Spleen (tissue), 11 donors: ENCODE measurements at regions not wholly inside any gene's neighbourhood (a gene's known extent, or its start where the extent isn't known, plus 50 kb on each side); places are given as distances from the start of the nearest gene placed in this dataset.

Source experiments
- DNase-seq: peaks from one replicate; pipeline ENCODE4 v3.0.0-alpha.2; 2020
- H3K27ac ChIP-seq, 8 donors: fragments of 200-600 bp; sonication (generic) in 7 of 8; 1 replicate in 4 of 8; 2 replicates in 4 of 8; pipeline versions ENCODE4 v1.5.0 to v1.8.0; 2016 to 2021; ENCODE audit warnings: inconsistent platforms in 4 of 8, mild to moderate bottlenecking in 4 of 8, moderate library complexity in 1 of 8
- H3K27me3 ChIP-seq, 7 donors: fragments of 200-600 bp; sonication (generic) in 6 of 7; replicated peaks in 1 of 7; 1 replicate in 4 of 7; 2 replicates in 3 of 7; pipeline versions ENCODE4 v1.5.0 to v1.8.0; 2016 to 2021; ENCODE audit warnings: inconsistent platforms in 3 of 7, mild to moderate bottlenecking in 1 of 7
- H3K36me3 ChIP-seq, 6 donors: fragments of 200-600 bp; sonication (generic) in 5 of 6; 1 replicate in 4 of 6; 2 replicates in 2 of 6; pipeline versions ENCODE4 v1.5.0 to v1.8.0; 2016 to 2021; ENCODE audit warnings: inconsistent platforms in 2 of 6
- H3K4me1 ChIP-seq, 6 donors: fragments of 200-600 bp; sonication (generic) in 5 of 6; 1 replicate in 3 of 6; 2 replicates in 3 of 6; pipeline versions ENCODE4 v1.5.0 to v1.8.0; 2016 to 2021; ENCODE audit warnings: inconsistent platforms in 3 of 6
- H3K4me3 ChIP-seq, 8 donors: fragments of 200-600 bp; sonication (generic) in 7 of 8; 1 replicate in 4 of 8; 2 replicates in 4 of 8; pipeline versions ENCODE4 v1.5.0 to v1.8.0; 2016 to 2021; ENCODE audit warnings: inconsistent platforms in 4 of 8, mild to moderate bottlenecking in 4 of 8, moderate library complexity in 2 of 8
- H3K9me3 ChIP-seq, 8 donors: fragments of 200-600 bp; sonication (generic) in 7 of 8; 1 replicate in 4 of 8; 2 replicates in 4 of 8; pipeline versions ENCODE4 v1.5.0 to v1.8.0; 2016 to 2021; ENCODE audit warnings: inconsistent platforms in 4 of 8
- POLR2A ChIP-seq, 3 donors: fragments of 450-650 bp; IDR thresholded peaks; one replicate each; pipeline ENCODE4 v1.5.1; 2017; ENCODE audit warnings: antibody characterized with exemption in 3 of 3, mild to moderate bottlenecking in 1 of 3
- POLR2AphosphoS5 ChIP-seq, 3 donors: sonication (generic); formaldehyde crosslinking; IDR thresholded peaks; one replicate each; pipeline ENCODE4 v1.5.1; 2017; ENCODE audit warnings: antibody characterized with exemption in 3 of 3
- WGBS, 5 donors: extraction: QIAGEN DNeasy Blood & Tissue Kit in 3 of 5; methylation state at CpG; one replicate each; pipeline versions ENCODE4 v1.1.5 to v1.1.7; 2013 to 2018; 5-methylcytosine and 5-hydroxymethylcytosine counted together
- intact Hi-C: fragments of 100-400 bp; cut with DNase I; formaldehyde crosslinking; loops from one replicate; pipeline ENCODE4 v1.15.0; 2023; ENCODE audit warnings: low total_unique reads
- TF ChIP-seq, protein P1 (sequence below), 11 experiments: fragments of 200-600 bp in 7 of 11; fragments of 450-650 bp in 4 of 11; sonication (generic) in 4 of 11; IDR thresholded peaks in 8 of 11; conservative IDR thresholded peaks in 3 of 11; 1 replicate in 7 of 11; 2 replicates in 4 of 11; pipeline versions ENCODE4 v1.4.0 to v1.8.0; 2016 to 2021; ENCODE audit warnings: antibody characterized with exemption in 11 of 11, inconsistent platforms in 4 of 11, mild to moderate bottlenecking in 1 of 11
- donor health status: healthy with polysubstance abuse.
- donor health status: DM: no; HTN: no; CAD: no; lungs with moderate emphysema.
- donor health status: DM: no; HTN: no; CAD: no.
- donor health status: Bipolar disorder and iron deficiency.
- donor health status: healthy.
- donor health status: DM: no; HTN: no; CAD: no.
- donor health status: DM: yes; HTN: yes; CAD: no.

DNA sequence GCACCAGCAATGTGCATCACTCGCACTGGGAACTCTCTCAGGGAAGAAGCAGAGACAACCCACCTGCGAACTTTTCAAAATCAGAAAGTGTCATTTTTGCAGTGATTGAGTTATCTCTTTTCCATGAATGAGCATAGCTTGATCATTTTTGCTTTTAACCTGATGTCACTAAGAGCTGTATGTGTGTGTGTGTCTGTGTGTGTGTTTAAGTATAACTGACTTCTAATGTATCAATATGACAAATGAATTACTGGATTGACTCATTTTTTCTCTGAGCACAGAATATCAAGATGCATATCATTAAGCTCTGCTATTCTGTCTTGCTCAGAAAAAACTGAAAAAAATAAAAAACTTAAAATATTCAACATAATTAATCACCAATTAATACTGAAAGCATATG is 548.9 kb upstream of the MARCKS start:
- 68 to 97% (median 85%) methylated on average over 2 of the region's 2 CpGs for WGBS, 5 donors
- no peaks in the 10 kb centered on the region for H3K36me3 ChIP-seq
- DNase-seq, result no peak
- peaks cover 0 to 5% (median 0%) of the 10 kb centered on the region in 6 donors for H3K4me1 ChIP-seq
- intact Hi-C loops, result loop anchor here (10.0 kb wide), 1 partner anchor 557 kb away; no protein-coding TSS in a partner anchor
- no peaks in the 10 kb centered on the region for H3K9me3 ChIP-seq
- H3K4me3 ChIP-seq, result no peak overlapping the region
- no peaks in the 10 kb centered on the region for H3K27me3 ChIP-seq
- H3K27ac ChIP-seq, result no peak overlapping the region
- TF ChIP-seq POLR2A (IDR thresholded peaks at IDR 0.05), result no peak
- no peak for TF ChIP-seq POLR2AphosphoS5 (IDR thresholded peaks at IDR 0.05)
- TF ChIP-seq, protein P1, sequence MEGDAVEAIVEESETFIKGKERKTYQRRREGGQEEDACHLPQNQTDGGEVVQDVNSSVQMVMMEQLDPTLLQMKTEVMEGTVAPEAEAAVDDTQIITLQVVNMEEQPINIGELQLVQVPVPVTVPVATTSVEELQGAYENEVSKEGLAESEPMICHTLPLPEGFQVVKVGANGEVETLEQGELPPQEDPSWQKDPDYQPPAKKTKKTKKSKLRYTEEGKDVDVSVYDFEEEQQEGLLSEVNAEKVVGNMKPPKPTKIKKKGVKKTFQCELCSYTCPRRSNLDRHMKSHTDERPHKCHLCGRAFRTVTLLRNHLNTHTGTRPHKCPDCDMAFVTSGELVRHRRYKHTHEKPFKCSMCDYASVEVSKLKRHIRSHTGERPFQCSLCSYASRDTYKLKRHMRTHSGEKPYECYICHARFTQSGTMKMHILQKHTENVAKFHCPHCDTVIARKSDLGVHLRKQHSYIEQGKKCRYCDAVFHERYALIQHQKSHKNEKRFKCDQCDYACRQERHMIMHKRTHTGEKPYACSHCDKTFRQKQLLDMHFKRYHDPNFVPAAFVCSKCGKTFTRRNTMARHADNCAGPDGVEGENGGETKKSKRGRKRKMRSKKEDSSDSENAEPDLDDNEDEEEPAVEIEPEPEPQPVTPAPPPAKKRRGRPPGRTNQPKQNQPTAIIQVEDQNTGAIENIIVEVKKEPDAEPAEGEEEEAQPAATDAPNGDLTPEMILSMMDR (IDR thresholded peaks at IDR 0.05 in 8 of 11, conservative IDR thresholded peaks at IDR 0.05 in 3 of 11), result no peak

DNA sequence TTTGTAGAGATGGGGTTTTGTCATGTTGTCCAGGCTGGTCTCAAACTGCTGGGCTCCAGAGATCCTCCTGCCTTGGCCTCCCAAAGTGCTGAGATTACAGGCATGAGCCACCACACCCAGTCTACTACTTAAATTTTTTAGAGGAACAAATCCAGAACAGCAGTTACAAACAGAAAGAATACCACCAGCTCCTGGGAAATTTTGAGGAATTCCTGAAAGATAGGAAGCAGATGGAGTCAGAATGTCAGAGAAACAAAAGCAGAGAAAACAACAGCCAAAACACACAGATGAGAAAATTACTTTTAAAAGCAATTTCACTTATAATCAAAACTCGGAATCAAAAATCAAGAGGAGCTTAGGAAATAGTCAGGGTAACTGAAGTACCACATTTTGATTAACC is 543.3 kb upstream of the MARCKS start:
- WGBS, 5 donors, result 90 to 100% (median 97%) methylated on average over 1 of the region's 1 CpG
- H3K36me3 ChIP-seq, result no peaks in the 10 kb centered on the region
- H3K4me1 ChIP-seq, result no peaks in the 10 kb centered on the region
- no peak overlapping the region for H3K27ac ChIP-seq
- intact Hi-C loops, result no loop called here
- TF ChIP-seq, protein P1 (IDR thresholded peaks at IDR 0.05 in 8 of 11, conservative IDR thresholded peaks at IDR 0.05 in 3 of 11), result no peak
- TF ChIP-seq POLR2AphosphoS5 (IDR thresholded peaks at IDR 0.05) (no peak), POLR2A (IDR thresholded peaks at IDR 0.05) (no peak)
- no peaks in the 10 kb centered on the region for H3K9me3 ChIP-seq
- H3K27me3 ChIP-seq, result no peaks in the 10 kb centered on the region
- no peak for DNase-seq
- H3K4me3 ChIP-seq, result no peak overlapping the region

DNA sequence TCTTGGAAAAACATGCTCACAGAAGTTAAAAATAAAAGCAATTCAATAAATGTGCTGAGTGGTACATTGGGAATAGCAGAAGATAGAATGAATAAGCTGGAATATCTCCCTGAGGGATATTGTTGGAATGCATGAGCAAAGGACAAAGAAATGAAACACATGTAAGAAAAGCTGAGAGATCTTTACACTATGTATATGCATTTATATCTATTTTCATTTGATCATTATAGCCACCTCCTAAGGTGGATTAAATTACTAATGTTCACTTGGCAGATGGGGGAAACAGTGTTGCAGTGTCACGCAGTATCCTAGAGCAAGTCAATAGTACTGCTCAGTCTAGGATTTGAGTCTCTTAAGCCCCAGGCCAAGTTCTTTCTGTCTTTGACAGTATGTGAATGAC is 542.0 kb upstream of the MARCKS start:
- DNase-seq, result no peak
- Histone ChIP-seq H3K27me3 (no peaks in the 10 kb centered on the region), H3K36me3 (no peaks in the 10 kb centered on the region), H3K4me1 (no peaks in the 10 kb centered on the region), H3K27ac (no peak overlapping the region), H3K4me3 (no peak overlapping the region), H3K9me3 (no peaks in the 10 kb centered on the region)
- intact Hi-C loops, result no loop called here
- 91 to 100% (median 95%) methylated on average over 1 of the region's 1 CpG for WGBS, 5 donors
- no peak for TF ChIP-seq POLR2AphosphoS5 (IDR thresholded peaks at IDR 0.05)
- TF ChIP-seq, protein P1 (IDR thresholded peaks at IDR 0.05 in 8 of 11, conservative IDR thresholded peaks at IDR 0.05 in 3 of 11), result no peak
- no peak for TF ChIP-seq POLR2A (IDR thresholded peaks at IDR 0.05)

DNA sequence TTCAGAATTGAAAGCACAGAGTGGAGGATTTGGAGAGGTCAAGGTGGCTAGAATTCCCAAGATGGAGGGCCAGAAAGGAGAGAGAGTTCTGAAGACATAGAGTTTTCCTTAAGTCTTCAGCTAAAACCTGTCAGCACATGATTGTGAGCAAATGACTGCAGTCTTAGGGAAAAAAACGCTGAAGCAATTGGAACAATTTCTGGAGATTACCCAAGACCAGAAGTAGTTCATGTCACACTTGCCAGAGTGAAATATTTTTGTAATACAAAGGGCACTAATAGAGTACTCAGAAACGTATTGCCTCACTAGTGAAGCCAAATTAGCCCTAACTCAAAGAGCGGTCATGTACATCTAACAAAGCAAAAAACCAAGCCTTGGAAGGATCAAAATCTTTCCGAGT is 541.3 kb upstream of the MARCKS start:
- Histone ChIP-seq H3K4me1 (no peaks in the 10 kb centered on the region), H3K27me3 (no peaks in the 10 kb centered on the region), H3K9me3 (no peaks in the 10 kb centered on the region), H3K27ac (no peak overlapping the region), H3K4me3 (no peak overlapping the region), H3K36me3 (no peaks in the 10 kb centered on the region)
- TF ChIP-seq POLR2AphosphoS5 (IDR thresholded peaks at IDR 0.05) (no peak), POLR2A (IDR thresholded peaks at IDR 0.05) (no peak)
- TF ChIP-seq, protein P1 (IDR thresholded peaks at IDR 0.05 in 8 of 11, conservative IDR thresholded peaks at IDR 0.05 in 3 of 11), result no peak
- intact Hi-C loops, result no loop called here
- no peak for DNase-seq
- WGBS, 5 donors, result 63 to 85% (median 71%) methylated on average over 4 of the region's 4 CpGs
